ENCODE measurements at regions not wholly inside any gene's neighbourhood (a gene's known extent, or its start where the extent isn't known, plus 50 kb on each side); places are given as distances from the start of the nearest gene placed in this dataset.
"Not testable (repeated sequence)": the region's sequence is repeated elsewhere in the genome, so short reads cannot be mapped to it uniquely, and the experiment has no call there.

DNA sequence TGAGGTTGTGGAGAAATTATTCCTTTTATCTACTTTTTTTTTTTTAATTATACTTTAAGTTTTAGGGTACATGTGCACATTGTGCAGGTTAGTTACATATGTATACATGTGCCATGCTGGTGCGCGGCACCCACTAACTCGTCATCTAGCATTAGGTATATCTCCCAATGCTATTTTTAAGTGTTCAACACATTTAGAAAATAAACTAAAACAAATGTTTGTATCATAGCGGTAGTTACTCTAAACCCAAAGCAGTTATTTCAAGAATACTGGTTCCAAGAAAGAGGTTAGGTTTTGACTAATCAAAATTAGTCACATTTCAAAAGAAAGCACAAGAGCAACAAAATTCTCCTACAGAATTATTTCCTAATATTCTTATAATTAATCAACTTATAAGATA, 119.5 kb upstream of the SEM1 start:
- H3K9ac ChIP-seq (ENCODE audit: low read length); H3K27ac ChIP-seq (ENCODE audit: low read length); H3K4me3 ChIP-seq (ENCODE audit: low read length); H3K27me3 ChIP-seq (ENCODE audit: control insufficient read depth, insufficient read depth, low read length); H3K36me3 ChIP-seq (ENCODE audit: control insufficient read depth, low read depth, low read length); H3K9me3 ChIP-seq (ENCODE audit: control insufficient read depth, low read depth, low read length); H3K4me1 ChIP-seq (ENCODE audit: control insufficient read depth, low read depth, low read length): not testable (repeated sequence)

- Histone ChIP-seq H3K36me3 (ENCODE audit: control insufficient read depth, low read depth, low read length) (no peaks in the 10 kb centered on the region), H3K27me3 (ENCODE audit: control insufficient read depth, insufficient read depth, low read length) (no peaks in the 10 kb centered on the region), H3K9ac (ENCODE audit: low read length) (no peak overlapping the region), H3K4me3 (ENCODE audit: low read length) (no peak overlapping the region), H3K27ac (ENCODE audit: low read length) (no peak overlapping the region), H3K9me3 (ENCODE audit: control insufficient read depth, low read depth, low read length) (no peaks in the 10 kb centered on the region), H3K4me1 (ENCODE audit: control insufficient read depth, low read depth, low read length) (no peaks in the 10 kb centered on the region)
Measured at GRCh38 chr7:96831446-96831845, 121.8 kb upstream of the SEM1 start.

DNA sequence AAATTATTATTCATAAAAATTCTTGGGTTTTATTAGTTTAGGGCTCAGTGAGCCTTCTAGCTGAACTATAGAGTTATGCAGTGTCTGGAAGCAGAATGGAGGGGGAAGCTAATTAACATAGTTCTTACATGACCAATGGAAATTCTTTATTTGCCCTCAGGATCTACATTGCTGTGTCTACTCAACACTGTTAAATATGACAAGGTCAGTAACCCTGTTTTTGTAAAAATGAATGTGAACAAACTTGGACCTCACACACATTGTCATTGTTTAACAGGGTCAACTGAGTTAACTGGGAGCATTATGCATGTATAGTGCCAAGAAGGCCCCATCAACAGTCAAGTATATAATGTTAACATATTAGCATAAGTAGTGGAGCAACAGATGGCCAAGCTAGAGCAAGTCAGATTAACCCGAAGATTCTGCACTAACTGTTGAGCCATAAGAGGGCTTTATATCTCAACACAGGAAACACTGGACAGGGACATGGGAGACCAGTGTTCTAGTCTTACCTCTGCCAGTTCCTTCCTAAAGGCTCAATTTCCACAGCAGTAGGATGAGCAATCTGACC, 122.5 kb upstream of the SEM1 start:
- Histone ChIP-seq H3K4me3 (ENCODE audit: low read length) (no peak overlapping the region), H3K9ac (ENCODE audit: low read length) (no peak overlapping the region), H3K36me3 (ENCODE audit: control insufficient read depth, low read depth, low read length) (no peaks in the 10 kb centered on the region), H3K27me3 (ENCODE audit: control insufficient read depth, insufficient read depth, low read length) (no peaks in the 10 kb centered on the region), H3K9me3 (ENCODE audit: control insufficient read depth, low read depth, low read length) (no peaks in the 10 kb centered on the region), H3K4me1 (ENCODE audit: control insufficient read depth, low read depth, low read length) (no peaks in the 10 kb centered on the region), H3K27ac (ENCODE audit: low read length) (no peak overlapping the region)

- no peaks in the 10 kb centered on the region for H3K9me3 ChIP-seq (ENCODE audit: control insufficient read depth, low read depth, low read length)
- no peaks in the 10 kb centered on the region for H3K36me3 ChIP-seq (ENCODE audit: control insufficient read depth, low read depth, low read length)
- H3K9ac ChIP-seq (ENCODE audit: low read length), result no peak overlapping the region
- no peak overlapping the region for H3K27ac ChIP-seq (ENCODE audit: low read length)
- H3K4me1 ChIP-seq (ENCODE audit: control insufficient read depth, low read depth, low read length), result no peaks in the 10 kb centered on the region
- no peak overlapping the region for H3K4me3 ChIP-seq (ENCODE audit: low read length)
- no peaks in the 10 kb centered on the region for H3K27me3 ChIP-seq (ENCODE audit: control insufficient read depth, insufficient read depth, low read length)
Measured at GRCh38 chr7:96833676-96834453, 124.2 kb upstream of the SEM1 start.

- Histone ChIP-seq H3K9ac (ENCODE audit: low read length) (no peak overlapping the region), H3K4me1 (ENCODE audit: control insufficient read depth, low read depth, low read length) (no peaks in the 10 kb centered on the region), H3K36me3 (ENCODE audit: control insufficient read depth, low read depth, low read length) (no peaks in the 10 kb centered on the region), H3K4me3 (ENCODE audit: low read length) (no peak overlapping the region), H3K9me3 (ENCODE audit: control insufficient read depth, low read depth, low read length) (no peaks in the 10 kb centered on the region), H3K27me3 (ENCODE audit: control insufficient read depth, insufficient read depth, low read length) (no peaks in the 10 kb centered on the region), H3K27ac (ENCODE audit: low read length) (no peak overlapping the region)
Measured at GRCh38 chr7:96836456-96836855, 126.8 kb upstream of the SEM1 start.

DNA sequence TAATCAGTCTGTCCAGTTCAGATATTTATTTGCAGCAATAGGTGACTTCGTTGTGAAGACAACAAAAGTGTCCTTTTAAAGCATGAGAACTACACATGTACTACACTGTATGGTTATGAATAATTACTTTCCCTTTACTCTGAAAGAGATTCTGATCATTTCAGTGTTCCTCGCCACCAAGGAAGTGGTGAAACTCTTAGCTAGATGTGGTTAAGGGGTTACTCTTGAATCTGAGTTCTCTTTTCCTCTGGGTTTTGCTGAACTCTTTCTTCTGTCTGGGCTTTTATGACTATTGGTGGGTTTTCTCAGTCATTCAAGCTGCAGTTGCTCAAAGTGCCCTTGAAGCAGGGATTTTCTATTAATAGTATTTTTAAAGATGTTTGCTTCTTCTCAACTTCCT, 127.9 kb upstream of the SEM1 start:
- no peaks in the 10 kb centered on the region for H3K36me3 ChIP-seq (ENCODE audit: control insufficient read depth, low read depth, low read length)
- H3K4me3 ChIP-seq (ENCODE audit: low read length), result no peak overlapping the region
- no peaks in the 10 kb centered on the region for H3K4me1 ChIP-seq (ENCODE audit: control insufficient read depth, low read depth, low read length)
- no peaks in the 10 kb centered on the region for H3K9me3 ChIP-seq (ENCODE audit: control insufficient read depth, low read depth, low read length)
- H3K27ac ChIP-seq (ENCODE audit: low read length), result no peak overlapping the region
- no peaks in the 10 kb centered on the region for H3K27me3 ChIP-seq (ENCODE audit: control insufficient read depth, insufficient read depth, low read length)
- H3K9ac ChIP-seq (ENCODE audit: low read length), result no peak overlapping the region

DNA sequence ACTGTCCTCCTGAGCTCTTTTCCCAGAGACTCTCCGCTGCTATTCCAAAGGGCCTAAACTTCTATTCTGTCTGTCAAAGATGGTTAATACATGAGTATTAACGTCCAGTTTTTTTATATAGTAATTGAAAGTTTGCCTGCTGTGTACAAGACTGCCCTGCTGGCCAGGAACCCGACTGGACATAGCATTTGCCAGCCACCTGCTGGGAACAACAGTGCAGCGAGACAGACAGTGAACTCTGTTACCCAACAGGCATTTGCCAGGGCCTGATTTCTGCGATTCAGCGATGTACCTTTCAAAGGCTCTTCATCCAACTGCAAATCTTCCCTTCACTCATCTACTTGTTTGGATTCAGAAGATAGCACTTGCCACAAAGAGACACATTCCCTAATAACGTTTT, 128.8 kb upstream of the SEM1 start:
- no peaks in the 10 kb centered on the region for H3K9me3 ChIP-seq (ENCODE audit: control insufficient read depth, low read depth, low read length)
- no peak overlapping the region for H3K27ac ChIP-seq (ENCODE audit: low read length)
- no peaks in the 10 kb centered on the region for H3K4me1 ChIP-seq (ENCODE audit: control insufficient read depth, low read depth, low read length)
- no peak overlapping the region for H3K9ac ChIP-seq (ENCODE audit: low read length)
- no peaks in the 10 kb centered on the region for H3K27me3 ChIP-seq (ENCODE audit: control insufficient read depth, insufficient read depth, low read length)
- no peak overlapping the region for H3K4me3 ChIP-seq (ENCODE audit: low read length)
- no peaks in the 10 kb centered on the region for H3K36me3 ChIP-seq (ENCODE audit: control insufficient read depth, low read depth, low read length)

- Histone ChIP-seq H3K4me3 (ENCODE audit: low read length) (no peak overlapping the region), H3K36me3 (ENCODE audit: control insufficient read depth, low read depth, low read length) (no peaks in the 10 kb centered on the region), H3K4me1 (ENCODE audit: control insufficient read depth, low read depth, low read length) (no peaks in the 10 kb centered on the region)
Measured at GRCh38 chr7:96855139-96855538, 145.5 kb upstream of the SEM1 start.

GRCh38 chr7:96855691-96856090, 146.0 kb upstream of the SEM1 start:
- no peak overlapping the region for H3K4me3 ChIP-seq (ENCODE audit: low read length)
- no peak overlapping the region for H3K27ac ChIP-seq (ENCODE audit: low read length)
- H3K36me3 ChIP-seq (ENCODE audit: control insufficient read depth, low read depth, low read length), result no peaks in the 10 kb centered on the region
- no peaks in the 10 kb centered on the region for H3K9me3 ChIP-seq (ENCODE audit: control insufficient read depth, low read depth, low read length)
- no peaks in the 10 kb centered on the region for H3K27me3 ChIP-seq (ENCODE audit: control insufficient read depth, insufficient read depth, low read length)
- no peak overlapping the region for H3K9ac ChIP-seq (ENCODE audit: low read length)
- H3K4me1 ChIP-seq (ENCODE audit: control insufficient read depth, low read depth, low read length), result no peaks in the 10 kb centered on the region

More at GRCh38 chr7:96855139-96855538, 145.5 kb upstream of the SEM1 start:
- Histone ChIP-seq H3K9me3 (ENCODE audit: control insufficient read depth, low read depth, low read length) (no peaks in the 10 kb centered on the region), H3K27me3 (ENCODE audit: control insufficient read depth, insufficient read depth, low read length) (no peaks in the 10 kb centered on the region), H3K27ac (ENCODE audit: low read length) (no peak overlapping the region), H3K9ac (ENCODE audit: low read length) (no peak overlapping the region)

GRCh38 chr7:96869538-96869937, 135.8 kb upstream of the DLX6 start:
- H3K27ac ChIP-seq (ENCODE audit: low read length), result no peak overlapping the region
- no peak overlapping the region for H3K4me3 ChIP-seq (ENCODE audit: low read length)
- H3K9ac ChIP-seq (ENCODE audit: low read length), result no peak overlapping the region
- no peaks in the 10 kb centered on the region for H3K36me3 ChIP-seq (ENCODE audit: control insufficient read depth, low read depth, low read length)
- H3K27me3 ChIP-seq (ENCODE audit: control insufficient read depth, insufficient read depth, low read length), result no peaks in the 10 kb centered on the region
- H3K4me1 ChIP-seq (ENCODE audit: control insufficient read depth, low read depth, low read length), result no peaks in the 10 kb centered on the region
- no peaks in the 10 kb centered on the region for H3K9me3 ChIP-seq (ENCODE audit: control insufficient read depth, low read depth, low read length)

DNA sequence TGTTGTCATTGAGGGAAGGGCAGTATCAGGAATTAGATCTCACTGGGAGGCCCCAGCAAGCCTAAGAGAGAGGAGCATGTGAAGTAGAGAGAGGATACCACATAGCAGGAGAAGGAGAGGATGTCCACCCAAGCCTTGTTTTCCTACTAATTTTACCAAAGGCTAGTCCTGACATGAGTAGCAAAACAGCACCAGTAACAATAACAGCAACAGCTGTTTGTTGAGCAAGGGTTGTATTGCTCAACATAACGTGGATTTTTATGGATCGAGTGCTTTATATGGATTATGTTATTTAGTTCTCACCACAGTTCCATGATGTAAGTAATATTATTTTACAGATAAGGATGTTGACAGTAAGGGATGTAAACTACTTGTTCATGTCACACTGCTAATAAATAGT, 135.2 kb upstream of the DLX6 start:
- Histone ChIP-seq H3K9me3 (ENCODE audit: control insufficient read depth, low read depth, low read length) (no peaks in the 10 kb centered on the region), H3K36me3 (ENCODE audit: control insufficient read depth, low read depth, low read length) (no peaks in the 10 kb centered on the region), H3K27me3 (ENCODE audit: control insufficient read depth, insufficient read depth, low read length) (no peaks in the 10 kb centered on the region), H3K4me1 (ENCODE audit: control insufficient read depth, low read depth, low read length) (no peaks in the 10 kb centered on the region), H3K27ac (ENCODE audit: low read length) (no peak overlapping the region), H3K4me3 (ENCODE audit: low read length) (no peak overlapping the region), H3K9ac (ENCODE audit: low read length) (no peak overlapping the region)

- H3K9me3 ChIP-seq (ENCODE audit: control insufficient read depth, low read depth, low read length), result no peaks in the 10 kb centered on the region
- no peaks in the 10 kb centered on the region for H3K27me3 ChIP-seq (ENCODE audit: control insufficient read depth, insufficient read depth, low read length)
- H3K4me3 ChIP-seq (ENCODE audit: low read length), result no peak overlapping the region
- no peaks in the 10 kb centered on the region for H3K36me3 ChIP-seq (ENCODE audit: control insufficient read depth, low read depth, low read length)
- no peak overlapping the region for H3K27ac ChIP-seq (ENCODE audit: low read length)
- H3K9ac ChIP-seq (ENCODE audit: low read length), result no peak overlapping the region
- H3K4me1 ChIP-seq (ENCODE audit: control insufficient read depth, low read depth, low read length), result no peaks in the 10 kb centered on the region
Measured at GRCh38 chr7:96870934-96871333, 134.4 kb upstream of the DLX6 start.

Data from iPS-18a (cell line).